ENCODE measurements at regions not wholly inside any gene's neighbourhood (a gene's known extent, or its start where the extent isn't known, plus 50 kb on each side); places are given as distances from the start of the nearest gene placed in this dataset.
A peak's percentile ranks its signal among the peaks of the same experiment; 100 is the strongest.

DNA sequence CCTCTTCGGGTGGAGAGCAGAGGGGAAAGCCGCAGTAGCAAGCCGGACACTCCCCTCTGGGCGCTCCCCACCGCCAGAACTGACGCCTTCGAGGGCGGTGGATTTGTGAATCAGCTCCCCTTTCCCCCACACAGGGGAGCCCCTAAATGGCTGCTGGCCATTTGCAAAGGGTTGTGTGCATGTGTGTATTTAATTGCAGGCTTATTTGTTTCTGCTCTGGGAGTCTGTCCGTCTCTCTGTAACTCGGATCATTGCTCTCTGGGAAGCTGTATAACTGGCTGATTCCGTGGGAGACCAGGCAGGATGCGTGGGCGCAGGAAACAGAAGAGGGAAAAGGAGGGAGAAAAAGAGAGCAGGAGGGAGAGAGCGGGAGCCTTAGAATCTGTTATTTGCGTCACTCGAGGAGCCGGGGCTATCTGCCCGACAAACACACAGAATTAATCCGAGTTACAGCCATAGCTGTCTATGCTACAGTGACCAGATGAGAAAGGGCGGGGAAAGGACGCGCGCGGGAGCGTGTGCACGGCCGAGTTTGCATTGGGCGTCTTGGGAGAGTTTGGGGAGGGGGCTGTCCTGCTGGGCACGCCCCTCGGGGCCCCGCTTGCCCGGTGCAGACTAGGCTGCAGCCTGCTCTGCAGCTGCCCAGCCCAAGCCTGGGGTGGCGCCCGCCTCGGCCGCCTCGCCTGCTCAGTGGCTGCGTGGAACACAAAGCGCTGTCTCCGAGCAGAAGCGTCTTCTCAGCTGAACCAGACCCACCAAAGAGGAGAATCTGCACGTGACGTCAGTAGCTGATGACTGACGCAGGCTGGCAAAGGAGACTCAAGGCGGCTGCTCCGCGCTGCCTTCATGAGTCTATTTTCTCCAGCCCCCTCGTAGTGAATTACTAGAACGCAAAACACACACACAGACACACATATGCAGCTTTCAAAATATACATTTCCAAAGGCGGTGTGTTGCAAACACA is 105.3 kb upstream of the HSD17B12 start:
- FAIRE-seq (no peak), DNase-seq (ENCODE audit: insufficient read length, low spot score) (no peak)

DNA sequence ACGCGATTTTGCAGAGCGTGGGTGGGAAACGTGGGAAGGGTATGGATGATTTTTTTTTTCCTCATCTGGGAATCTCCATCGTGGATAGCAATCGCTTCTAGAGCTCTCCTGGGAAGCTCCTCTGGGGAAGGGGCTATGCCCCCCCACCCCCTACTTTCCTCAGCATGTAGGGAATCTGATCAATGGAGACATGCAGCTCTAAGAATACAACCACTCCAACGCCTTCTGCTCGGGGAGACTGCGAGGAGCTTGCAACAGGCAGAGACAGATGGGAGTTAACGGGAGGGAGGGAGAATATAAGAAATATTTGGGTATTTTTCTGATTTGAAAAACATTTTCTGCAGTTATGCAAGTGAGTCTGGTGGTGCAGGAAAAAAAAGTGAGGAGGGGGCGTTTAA is 104.6 kb upstream of the HSD17B12 start:
- DNase-seq (ENCODE audit: insufficient read length, low spot score) = no peak
- no peak for FAIRE-seq

DNA sequence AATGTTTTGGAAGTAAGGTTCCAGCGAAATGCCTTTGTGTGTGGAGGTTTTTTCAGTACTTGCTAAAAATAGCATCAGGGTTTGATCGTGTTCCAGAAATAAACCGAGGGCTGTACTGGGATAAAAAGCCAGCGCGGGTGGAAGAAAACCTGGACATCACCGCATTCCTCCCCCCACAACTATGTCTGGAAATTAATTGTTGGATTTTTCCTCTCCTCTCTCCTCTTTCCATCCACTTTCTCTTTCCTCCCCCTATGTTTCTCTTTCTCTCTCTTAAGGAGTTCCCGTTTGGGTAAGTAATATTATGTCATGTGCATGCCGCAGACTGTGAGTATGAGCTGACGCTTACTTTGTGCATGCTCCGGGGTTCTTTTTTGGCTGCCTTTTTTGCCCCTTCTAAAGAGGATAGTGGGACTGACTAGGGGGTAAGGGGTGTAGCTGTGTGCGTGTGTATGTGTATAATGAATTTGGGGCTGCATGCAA is 104.2 kb upstream of the HSD17B12 start:
- no peak for DNase-seq (ENCODE audit: insufficient read length, low spot score)
- no peak for FAIRE-seq

DNA sequence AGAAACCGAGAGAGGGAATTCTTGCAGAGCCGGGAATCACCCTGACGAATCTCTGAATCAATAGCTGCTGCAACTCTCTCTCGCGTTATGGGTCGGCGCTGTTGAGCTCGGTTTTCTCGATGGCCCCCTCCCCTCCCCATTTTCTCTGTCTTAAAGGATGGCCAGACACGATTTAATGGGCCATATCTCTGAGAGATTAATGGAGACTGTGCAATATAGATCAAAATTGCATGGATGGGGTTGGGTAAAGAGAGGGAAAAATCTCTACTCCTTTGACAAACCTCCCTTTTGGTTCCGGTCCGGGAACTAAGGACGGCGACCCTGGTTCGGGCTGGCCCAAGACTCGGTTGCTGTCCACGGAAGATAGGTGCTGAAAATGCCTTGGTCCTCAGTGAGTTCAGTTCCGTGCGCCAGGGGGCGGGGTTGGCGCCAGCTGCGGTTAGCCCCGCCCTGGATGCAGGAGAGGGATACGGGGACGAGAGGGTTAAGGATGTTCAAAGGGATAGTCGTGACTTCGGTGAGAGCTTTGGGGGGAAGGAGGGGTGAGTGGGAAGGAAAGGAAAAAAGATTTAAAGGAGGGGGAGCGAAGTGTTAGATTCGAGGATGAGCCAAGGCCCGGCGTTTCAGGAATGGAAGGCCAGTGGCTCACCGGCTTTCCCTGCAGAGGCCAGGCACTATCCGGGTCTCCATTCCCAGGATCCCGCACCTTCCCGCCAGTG is 103.6 kb upstream of the HSD17B12 start:
- DNase-seq (ENCODE audit: insufficient read length, low spot score) = no peak
- FAIRE-seq = no peak

DNA sequence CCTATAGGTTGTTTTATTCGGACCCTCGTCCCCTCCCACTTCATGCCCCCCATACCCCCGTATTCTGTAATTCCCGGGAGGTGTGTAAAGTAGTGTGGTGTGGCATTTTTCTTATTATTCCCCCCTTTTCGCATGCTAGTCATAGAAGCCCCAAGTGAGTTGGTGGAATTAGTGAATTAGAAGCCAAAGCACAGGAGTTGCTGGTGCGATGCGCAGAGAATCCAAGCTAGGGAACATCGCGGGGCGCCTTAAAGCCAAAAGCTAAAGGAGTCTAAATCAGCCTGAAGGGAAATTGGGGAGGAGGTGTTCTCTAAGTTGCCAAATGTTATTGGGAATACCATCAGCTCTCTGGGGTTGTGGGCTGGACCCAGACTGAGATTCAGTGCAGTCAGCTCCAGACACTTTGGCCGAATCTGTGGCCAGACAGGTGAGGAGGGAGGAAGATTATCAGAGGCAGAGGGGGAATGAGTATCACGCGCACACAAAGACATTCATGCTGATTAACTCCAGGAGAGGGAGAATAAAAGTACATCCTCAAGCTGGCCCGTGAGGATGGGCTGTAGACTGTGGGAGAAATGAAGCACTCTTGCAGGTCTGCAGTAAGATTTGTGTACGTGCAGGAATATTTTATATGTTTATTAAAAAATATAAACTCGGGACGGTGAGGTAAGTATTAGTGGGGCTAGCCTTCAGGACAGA is 102.8 kb upstream of the HSD17B12 start:
- DNase-seq (ENCODE audit: insufficient read length, low spot score) = no peak
- FAIRE-seq = no peak

DNA sequence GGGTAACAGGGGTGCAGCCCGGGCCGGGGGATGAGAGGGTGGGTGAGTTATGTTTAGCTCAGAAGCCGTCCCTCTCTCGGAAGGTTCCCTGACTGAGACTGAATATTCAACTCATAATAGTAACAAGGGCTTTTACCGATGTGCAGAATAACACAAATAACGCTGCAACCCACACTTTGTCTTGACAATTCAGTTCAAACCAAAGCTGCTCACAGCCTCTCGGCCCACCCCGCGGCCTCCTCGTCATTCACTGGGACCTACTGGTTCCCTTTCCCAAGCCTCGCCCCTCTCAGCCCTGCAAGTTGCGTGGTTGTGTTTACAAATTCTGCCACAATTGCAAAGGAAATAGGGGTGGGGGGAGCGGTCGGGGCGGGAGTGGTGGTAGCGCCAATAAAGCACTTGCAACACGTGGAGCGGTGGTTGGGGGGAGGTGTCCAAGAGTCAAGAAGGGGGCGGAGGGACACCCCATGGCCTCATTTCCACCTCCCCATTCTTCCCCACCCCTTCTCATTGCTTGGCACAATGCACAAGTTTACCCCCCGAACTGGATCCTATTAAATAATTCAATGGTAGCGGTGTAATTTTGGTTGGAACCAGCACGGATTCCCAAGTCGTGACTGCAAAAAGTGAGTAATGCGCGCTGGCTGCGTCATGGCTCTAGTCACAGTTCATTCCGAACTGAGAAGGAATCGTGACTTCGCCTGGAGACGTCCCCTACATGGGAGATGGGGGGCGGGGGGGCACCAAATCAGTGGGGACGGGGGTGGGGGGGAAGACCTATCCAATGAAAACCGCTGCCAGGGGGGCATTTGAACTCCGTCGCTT is 102.0 kb upstream of the HSD17B12 start:
- FAIRE-seq = no peak
- DNase-seq (ENCODE audit: insufficient read length, low spot score) = no peak

DNA sequence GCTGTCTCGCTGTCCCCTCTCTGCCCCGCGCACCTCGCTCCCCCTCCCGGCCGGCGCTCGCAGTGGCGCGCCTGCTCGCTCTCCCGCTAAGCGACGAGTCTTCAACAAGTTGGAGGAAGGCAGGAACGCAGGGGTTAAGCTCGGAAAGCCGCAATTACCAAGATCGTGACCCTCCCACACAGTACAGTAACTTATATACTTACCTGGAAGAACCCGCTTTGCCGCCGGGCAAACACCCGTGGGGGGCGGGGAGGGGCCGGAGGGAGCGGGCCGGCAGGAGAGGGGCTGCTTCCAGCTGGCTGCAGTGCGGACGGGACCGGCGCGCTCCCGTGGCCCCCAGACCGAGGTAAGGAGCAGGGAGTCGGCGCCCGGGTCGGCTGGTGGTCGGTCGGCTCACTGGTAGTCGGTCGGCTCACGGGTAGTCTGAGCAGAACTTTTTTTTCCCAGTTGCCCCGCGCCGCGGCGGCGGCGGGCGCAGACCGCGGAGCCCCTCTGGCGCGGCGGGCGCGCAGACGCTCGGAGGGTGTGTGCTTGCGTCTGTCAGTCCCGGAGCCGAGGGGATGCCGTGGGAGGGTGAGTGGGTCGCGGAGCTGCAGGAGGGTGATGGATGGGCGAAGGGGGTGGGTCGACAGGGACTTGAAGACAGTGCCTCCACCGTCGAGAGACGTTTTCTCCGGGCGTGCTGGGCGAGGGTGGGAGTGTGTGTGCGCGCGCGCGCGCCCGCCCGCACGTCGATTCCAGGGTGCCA is 101.2 kb upstream of the HSD17B12 start:
- no peak for FAIRE-seq
- DNase-seq (ENCODE audit: insufficient read length, low spot score) = peak; percentile 56

DNA sequence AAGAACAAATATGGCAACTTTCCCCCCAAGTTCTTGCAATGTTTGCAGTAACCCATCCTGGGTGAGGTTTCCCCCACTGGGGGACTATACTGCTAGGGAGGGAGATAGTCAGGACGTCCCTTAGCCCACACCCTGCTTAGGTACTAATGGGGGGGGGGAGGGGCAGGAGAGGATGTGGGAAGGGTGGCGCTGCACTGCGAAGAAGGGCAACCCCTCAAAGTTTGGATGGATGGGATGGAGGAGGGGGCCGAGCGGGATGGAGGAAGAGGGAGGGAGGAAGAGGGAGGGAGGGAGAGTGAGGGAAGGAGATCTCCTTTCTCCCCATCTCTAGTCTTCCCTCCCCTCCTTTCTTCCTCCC is 100.6 kb upstream of the HSD17B12 start:
- FAIRE-seq (no peak), DNase-seq (ENCODE audit: insufficient read length, low spot score) (no peak)

DNA sequence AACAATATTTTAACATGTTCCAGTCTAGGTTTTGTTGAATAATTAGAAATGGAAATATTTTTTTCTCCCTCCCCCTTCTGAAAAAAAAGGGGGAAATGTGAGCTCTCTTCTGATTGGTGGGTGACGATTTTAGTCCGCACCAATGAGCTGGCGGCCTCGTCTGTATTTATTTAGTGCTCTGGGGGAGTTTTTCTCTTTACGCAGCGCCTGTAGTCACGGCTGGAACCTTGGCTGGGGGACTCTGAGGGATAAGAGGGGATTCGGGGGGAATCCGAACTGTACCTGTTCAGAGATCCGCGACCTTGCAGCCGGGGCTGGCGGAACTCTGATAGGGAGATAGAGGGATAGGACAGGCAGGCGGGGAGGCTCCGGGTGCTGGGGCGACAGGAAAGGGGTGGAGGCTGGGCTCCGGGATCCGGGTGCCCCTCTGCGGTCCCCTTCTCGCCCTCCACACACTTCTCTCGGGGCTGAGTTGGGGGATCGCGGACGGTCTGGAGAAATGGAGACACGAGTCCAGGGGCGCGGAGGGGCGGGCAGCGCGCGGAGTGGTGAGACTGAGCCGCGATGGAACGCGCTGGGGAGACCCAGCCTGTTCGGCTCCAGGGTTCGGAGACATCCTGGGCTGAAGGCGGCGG is 99.7 kb upstream of the HSD17B12 start:
- FAIRE-seq (no peak), DNase-seq (ENCODE audit: insufficient read length, low spot score) (no peak)

DNA sequence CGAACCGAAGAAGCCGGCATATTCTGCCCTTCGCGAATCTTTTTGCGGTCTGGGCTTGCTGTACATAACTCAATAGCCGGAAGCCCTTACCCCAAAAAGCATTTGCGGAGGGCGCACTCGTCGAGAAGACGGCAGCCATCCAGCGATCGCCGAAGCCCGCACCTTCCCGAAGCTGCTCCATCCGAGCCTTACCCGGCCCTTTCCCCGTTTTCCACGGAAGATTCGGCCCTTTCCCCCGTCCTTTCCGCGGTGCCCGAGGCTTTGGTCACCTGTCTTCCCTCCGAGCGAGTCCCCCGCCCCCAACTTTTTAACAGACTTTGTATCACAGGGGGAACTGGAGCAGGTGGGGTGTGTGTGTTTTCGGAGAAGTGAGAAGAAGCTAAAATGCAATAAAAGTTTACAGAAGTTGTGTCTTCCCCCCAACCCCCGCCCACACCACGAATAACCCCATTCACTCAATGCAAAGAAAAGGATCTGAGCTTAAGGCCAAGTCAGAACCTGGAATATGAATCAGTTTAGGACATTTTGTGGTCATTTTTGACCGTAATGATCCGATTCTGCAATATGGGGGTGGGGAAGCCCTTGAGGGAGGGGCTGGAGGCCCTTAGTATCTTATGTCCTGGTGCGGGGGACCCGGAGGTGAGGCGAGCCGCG is 99.0 kb upstream of the HSD17B12 start:
- no peak for DNase-seq (ENCODE audit: insufficient read length, low spot score)
- no peak for FAIRE-seq

DNA sequence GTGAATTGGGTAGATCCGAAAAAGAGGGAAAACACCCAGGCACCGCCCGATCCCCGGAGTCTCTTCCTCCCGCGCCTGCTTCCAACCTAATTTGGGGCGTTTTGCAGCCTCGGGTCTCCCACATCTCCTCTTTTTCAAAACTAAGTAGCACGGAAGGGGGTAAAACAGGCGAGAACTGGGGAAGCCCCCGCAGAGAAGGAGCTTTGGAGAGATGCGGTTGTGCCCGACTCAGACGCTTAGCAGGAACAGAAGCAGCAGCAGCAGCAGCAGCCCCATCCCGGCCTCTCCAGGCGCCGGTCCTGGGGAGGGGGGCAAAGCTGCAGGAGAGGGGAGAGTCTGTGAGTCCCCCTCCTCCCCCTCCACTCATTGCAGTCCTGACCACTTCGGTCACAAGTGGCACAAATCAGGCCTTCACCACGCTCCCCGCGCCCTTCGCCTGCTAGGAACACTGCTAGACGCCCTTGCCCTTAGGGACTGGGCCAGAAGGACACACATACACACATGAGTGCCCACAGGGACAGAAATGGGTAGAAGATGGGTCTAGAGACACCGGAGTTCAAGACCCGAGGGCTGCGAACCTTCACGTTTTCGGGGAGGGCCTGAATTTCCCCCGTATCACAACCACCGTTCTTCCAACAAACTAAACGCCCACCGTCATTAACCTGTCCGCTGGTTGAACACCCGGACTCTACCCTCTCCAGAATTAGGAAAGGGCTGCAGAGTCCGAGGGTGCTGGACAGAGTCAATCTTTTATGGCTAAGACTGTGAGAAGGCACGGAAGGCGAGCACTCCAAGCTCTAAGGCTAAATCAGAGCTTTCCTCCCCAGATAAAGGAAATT is 98.3 kb upstream of the HSD17B12 start:
- FAIRE-seq (no peak), DNase-seq (ENCODE audit: insufficient read length, low spot score) (no peak)

DNA sequence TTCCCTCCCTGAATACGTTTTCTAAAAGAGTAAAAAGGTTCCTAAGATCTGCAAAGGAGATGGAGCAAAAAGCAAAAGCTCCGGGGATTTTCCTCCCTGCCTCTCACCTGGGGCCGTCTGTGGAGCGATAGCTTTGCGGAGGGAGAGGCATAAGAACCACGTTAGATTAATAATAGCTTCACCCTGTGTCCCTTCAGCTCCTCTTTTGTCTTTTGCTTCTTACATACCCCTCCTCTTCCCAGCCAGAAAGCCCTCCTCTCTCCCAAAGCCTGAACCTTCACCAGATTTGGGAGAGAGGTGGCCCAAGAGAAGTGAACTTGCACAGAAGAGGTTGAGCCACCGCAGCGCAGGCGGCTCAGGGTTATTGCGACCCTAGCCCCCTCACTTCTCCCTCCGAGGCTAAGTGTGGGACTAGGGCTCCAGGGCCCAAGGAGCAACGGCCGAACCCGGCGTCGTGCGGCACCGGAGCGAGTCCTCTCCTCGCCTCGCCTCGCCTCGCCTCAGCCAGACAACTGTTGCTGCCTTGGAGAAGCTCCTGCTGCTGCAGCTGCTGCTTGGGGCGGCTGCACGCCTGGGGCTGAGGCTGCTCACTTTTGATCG is 97.6 kb upstream of the HSD17B12 start:
- no peak for FAIRE-seq
- DNase-seq (ENCODE audit: insufficient read length, low spot score) = no peak

DNA sequence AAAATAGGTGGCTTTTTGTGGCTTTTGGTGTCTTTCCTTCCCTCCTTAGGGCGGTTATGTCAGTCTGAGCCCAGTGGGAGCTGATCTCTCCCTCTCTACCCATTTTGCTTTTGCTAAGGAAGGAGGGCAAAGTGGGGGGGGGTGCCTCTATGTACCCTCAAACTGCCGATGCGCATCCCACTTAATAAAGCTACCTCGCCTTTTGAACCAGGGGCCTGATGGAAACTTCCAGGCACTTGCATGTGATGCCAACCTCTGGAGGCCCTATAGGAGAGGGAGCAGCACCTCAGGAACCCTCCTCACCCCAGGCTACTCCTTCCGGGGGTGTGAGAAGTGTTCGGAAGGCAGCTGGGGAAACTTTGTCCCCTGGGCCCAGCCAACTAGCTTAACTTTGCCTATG is 97.0 kb upstream of the HSD17B12 start:
- FAIRE-seq (no peak), DNase-seq (ENCODE audit: insufficient read length, low spot score) (no peak)

DNA sequence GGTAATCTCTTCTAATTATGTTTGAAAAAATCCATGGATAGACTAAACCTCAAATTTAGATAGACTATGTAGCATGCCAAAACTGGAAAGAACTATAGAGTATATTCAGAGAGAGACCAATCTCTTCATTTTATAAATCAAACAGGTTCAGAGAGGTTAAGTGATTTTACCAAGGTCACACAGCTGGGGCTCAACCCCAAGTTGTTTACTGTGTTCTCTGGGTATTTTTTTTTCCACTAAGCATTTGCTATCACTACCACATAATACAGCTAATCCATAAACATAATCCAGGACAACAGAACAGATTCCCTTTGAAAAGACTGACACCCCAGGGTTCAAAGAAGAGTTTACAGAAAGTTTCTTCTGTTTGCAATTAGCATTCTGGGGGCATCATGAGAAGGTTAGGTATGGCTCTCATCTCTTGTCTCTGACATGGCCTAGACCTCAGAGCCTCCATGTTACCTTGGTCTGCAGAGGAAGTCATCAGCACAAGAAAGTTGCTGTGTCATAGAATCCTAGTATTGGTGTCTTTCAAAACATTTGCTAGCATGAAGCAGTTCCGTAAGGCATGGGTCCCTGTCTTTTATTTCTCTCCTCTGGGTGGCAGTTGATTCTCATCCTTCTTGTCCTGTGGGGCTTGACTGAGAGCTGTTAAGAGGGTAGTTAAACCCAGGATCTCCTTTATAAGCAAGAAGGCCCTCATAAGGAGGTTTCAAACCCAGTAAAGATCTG is 94.5 kb upstream of the HSD17B12 start:
- DNase-seq (ENCODE audit: insufficient read length, low spot score) = no peak

DNA sequence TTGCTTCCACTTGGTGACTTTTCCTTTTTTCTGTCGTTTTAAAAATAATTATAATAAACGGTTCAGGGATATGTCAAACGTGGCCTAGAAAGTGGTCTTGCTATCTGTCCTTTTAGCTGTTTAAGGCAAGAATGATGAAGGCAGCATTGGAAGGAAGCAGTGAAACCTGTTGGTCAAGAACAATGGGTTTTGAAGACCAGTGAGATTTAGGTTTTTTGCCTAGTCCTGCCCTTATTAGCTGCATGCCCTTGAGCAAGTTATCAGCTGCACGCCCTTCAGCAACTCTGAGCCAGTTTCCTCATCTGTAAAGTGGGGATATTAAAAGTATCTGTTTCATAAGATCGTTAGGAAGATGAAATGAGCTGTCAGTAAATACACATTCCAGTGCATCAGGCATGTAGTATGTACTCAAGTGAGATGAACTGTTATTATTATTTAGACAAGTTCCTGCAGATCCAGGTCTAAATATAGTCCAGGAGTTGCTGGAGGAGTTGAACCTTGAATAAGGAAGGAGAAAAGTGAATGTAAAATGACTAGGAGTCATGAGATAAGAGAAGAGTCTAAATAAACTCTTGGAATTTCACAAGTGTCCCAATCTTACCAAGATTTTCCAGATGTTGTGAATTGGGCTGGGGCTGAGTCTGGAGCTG is 90.8 kb upstream of the HSD17B12 start:
- no peak for FAIRE-seq

More for the DNA sequence above, 94.5 kb upstream of the HSD17B12 start:
- FAIRE-seq = no peak

DNA sequence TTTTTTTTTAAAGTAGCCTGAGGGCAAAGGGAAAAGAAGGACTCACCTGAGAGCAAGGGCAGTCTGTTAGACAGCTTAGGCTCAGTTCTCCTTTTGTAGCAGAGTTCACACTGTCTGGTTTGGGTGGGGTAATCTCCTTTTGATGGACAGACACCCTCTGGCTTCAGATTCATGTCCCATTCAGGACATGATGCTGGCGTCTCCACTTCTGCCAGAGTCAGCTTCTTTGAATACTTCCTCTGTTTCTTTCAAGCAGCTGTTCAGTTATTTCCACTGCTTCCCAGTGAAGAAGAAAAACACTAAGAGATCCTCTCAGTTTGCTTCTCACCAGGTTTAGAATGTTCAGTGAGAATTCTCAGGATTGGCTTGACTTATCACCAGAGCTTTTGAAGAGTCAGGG is 79.0 kb upstream of the HSD17B12 start:
- FAIRE-seq (no peak), DNase-seq (ENCODE audit: insufficient read length, low spot score) (no peak)

More for the DNA sequence above, 90.8 kb upstream of the HSD17B12 start:
- DNase-seq (ENCODE audit: insufficient read length, low spot score) = no peak

Measured in HTR-8/SVneo (cell line).